ENCODE measurements at regions not wholly inside any gene's neighbourhood (a gene's known extent, or its start where the extent isn't known, plus 50 kb on each side); places are given as distances from the start of the nearest gene placed in this dataset.

DNA sequence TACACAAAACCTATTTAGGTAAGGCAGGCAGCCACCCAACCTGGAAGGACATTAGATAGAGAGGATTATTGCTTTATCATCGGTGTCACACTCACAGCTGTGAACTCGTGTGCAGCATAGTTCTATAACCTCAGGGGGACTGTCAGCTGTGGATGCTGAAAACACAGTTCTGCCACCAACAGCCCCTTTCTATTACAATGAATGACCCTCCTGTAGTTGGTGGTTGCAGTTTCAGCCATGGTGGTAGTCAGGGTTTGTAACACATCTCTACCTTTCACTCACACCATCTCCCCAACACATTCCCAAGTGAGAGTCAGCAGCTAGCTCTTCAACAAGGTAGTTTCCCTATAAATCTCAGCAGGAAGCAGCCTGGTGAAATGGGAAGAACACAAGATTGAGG is 136.8 kb downstream of the ZC3H11B start:
- TF ChIP-seq EZH2 (IDR thresholded peaks at IDR 0.05; ENCODE audit: low read length, missing control alignments) (no peak), CTCF (conservative IDR thresholded peaks at IDR 0.05 in 1 of 2, IDR thresholded peaks at IDR 0.05 in 1 of 2; ENCODE audit: low read depth in 1 of 2, low read length in 2 of 2) (no peak)
